ENCODE measurements at regions not wholly inside any gene's neighbourhood (a gene's known extent, or its start where the extent isn't known, plus 50 kb on each side); places are given as distances from the start of the nearest gene placed in this dataset.
A peak's percentile ranks its signal among the peaks of the same experiment; 100 is the strongest.

GRCh38 chr6:8200255-8200654 lies 97.9 kb upstream of the EEF1E1 start:
- Histone ChIP-seq H3K27ac (ENCODE audit: low read depth, low read length, poor library complexity, severe bottlenecking) (no peak overlapping the region), H3K9me2 (ENCODE audit: insufficient read depth, low read length) (no peaks in the 10 kb centered on the region)
- TF ChIP-seq CTCF (conservative IDR thresholded peaks at IDR 0.05; ENCODE audit: low read length) = no peak
- TF ChIP-seq EZH2phosphoT487 (IDR thresholded peaks at IDR 0.05; ENCODE audit: borderline replicate concordance, low read depth, low read length) = no peak

GRCh38 chr6:8195714-8196102 lies 93.4 kb upstream of the EEF1E1 start:
- BruUV-seq (replicated peaks) = no TSS peak
- Histone ChIP-seq H3K4me3 (ENCODE audit: low read depth, low read length, poor library complexity, severe bottlenecking) (no peak overlapping the region), H3K9me3 (ENCODE audit: low read length) (no peaks in the 10 kb centered on the region), H4K20me1 (ENCODE audit: insufficient read depth, low read length) (no peaks in the 10 kb centered on the region), H3K4me2 (ENCODE audit: low read length) (no peak overlapping the region), H3K79me2 (ENCODE audit: insufficient read depth, low read depth, low read length) (no peaks in the 10 kb centered on the region), H3K36me3 (ENCODE audit: insufficient read depth, low read length) (no peaks in the 10 kb centered on the region), H2AFZ (ENCODE audit: low read length) (no peak overlapping the region), H3K9me2 (ENCODE audit: insufficient read depth, low read length) (no peaks in the 10 kb centered on the region), H3K27ac (ENCODE audit: low read depth, low read length, poor library complexity, severe bottlenecking) (no peak overlapping the region), H3K4me1 (ENCODE audit: insufficient read depth, low read length, poor library complexity, severe bottlenecking) (no peaks in the 10 kb centered on the region)
- no peak for TF ChIP-seq CTCF (conservative IDR thresholded peaks at IDR 0.05; ENCODE audit: low read length)
- no peak for TF ChIP-seq EZH2phosphoT487 (IDR thresholded peaks at IDR 0.05; ENCODE audit: borderline replicate concordance, low read depth, low read length)
- ChIA-PET POLR2A (no interaction called here), CTCF (ENCODE audit: unreplicated experiment) (no interaction called here)
- DNase-seq (ENCODE audit: low spot score) = no peak
- intact Hi-C loops (cut with micrococcal nuclease; ENCODE audit: unreplicated experiment) = no loop called here

More at GRCh38 chr6:8200255-8200654, 97.9 kb upstream of the EEF1E1 start:
- intact Hi-C loops (cut with micrococcal nuclease; ENCODE audit: unreplicated experiment) = no loop called here
- Histone ChIP-seq H3K4me3 (ENCODE audit: low read depth, low read length, poor library complexity, severe bottlenecking) (no peak overlapping the region), H4K20me1 (ENCODE audit: insufficient read depth, low read length) (no peaks in the 10 kb centered on the region), H3K9me3 (ENCODE audit: low read length) (no peaks in the 10 kb centered on the region), H3K36me3 (ENCODE audit: insufficient read depth, low read length) (no peaks in the 10 kb centered on the region), H3K4me2 (ENCODE audit: low read length) (no peak overlapping the region), H3K79me2 (ENCODE audit: insufficient read depth, low read depth, low read length) (no peaks in the 10 kb centered on the region), H2AFZ (ENCODE audit: low read length) (no peak overlapping the region), H3K4me1 (ENCODE audit: insufficient read depth, low read length, poor library complexity, severe bottlenecking) (no peaks in the 10 kb centered on the region)
- ChIA-PET POLR2A (no interaction called here), CTCF (ENCODE audit: unreplicated experiment) (no interaction called here)
- no TSS peak for BruUV-seq (replicated peaks)
- DNase-seq (ENCODE audit: low spot score) = no peak

- H3K4me3 ChIP-seq (ENCODE audit: low read depth, low read length, poor library complexity, severe bottlenecking) = no peak overlapping the region
- no peaks in the 10 kb centered on the region for H3K36me3 ChIP-seq (ENCODE audit: insufficient read depth, low read length)
- POLR2A ChIA-PET = no interaction called here
- no peak for DNase-seq (ENCODE audit: low spot score)
- no peaks in the 10 kb centered on the region for H3K9me3 ChIP-seq (ENCODE audit: low read length)
- H3K4me1 ChIP-seq (ENCODE audit: insufficient read depth, low read length, poor library complexity, severe bottlenecking) = no peaks in the 10 kb centered on the region
- no peaks in the 10 kb centered on the region for H4K20me1 ChIP-seq (ENCODE audit: insufficient read depth, low read length)
- no peaks in the 10 kb centered on the region for H3K79me2 ChIP-seq (ENCODE audit: insufficient read depth, low read depth, low read length)
- intact Hi-C loops (cut with micrococcal nuclease; ENCODE audit: unreplicated experiment) = no loop called here
- H2AFZ ChIP-seq (ENCODE audit: low read length) = no peak overlapping the region
- no peak overlapping the region for H3K27ac ChIP-seq (ENCODE audit: low read depth, low read length, poor library complexity, severe bottlenecking)
- H3K9me2 ChIP-seq (ENCODE audit: insufficient read depth, low read length) = no peaks in the 10 kb centered on the region
- BruUV-seq (replicated peaks) = no TSS peak
- TF ChIP-seq CTCF (conservative IDR thresholded peaks at IDR 0.05; ENCODE audit: low read length) (peak; percentile 48), EZH2phosphoT487 (IDR thresholded peaks at IDR 0.05; ENCODE audit: borderline replicate concordance, low read depth, low read length) (no peak)
- no peak overlapping the region for H3K4me2 ChIP-seq (ENCODE audit: low read length)
- CTCF ChIA-PET (ENCODE audit: unreplicated experiment) = no interaction called here
These were observed 92.8 kb upstream of the EEF1E1 start for GRCh38 chr6:8195040-8195713.
